Liver (tissue), 8 donors: ENCODE measurements at regions not wholly inside any gene's neighbourhood (a gene's known extent, or its start where the extent isn't known, plus 50 kb on each side); places are given as distances from the start of the nearest gene placed in this dataset.

ENCODE experiments used
- DNase-seq: peaks from one replicate; pipeline ENCODE4 v3.0.0-alpha.2; 2017; ENCODE audit warnings: low spot score
- H3K27ac ChIP-seq, 2 donors: one replicate each; pipeline ENCODE4 v1.7.0; 2013; ENCODE audit warnings: inconsistent platforms in 2 of 2, low read length in 2 of 2, control low read depth in 1 of 2, low read depth in 1 of 2, mild to moderate bottlenecking in 1 of 2
- H3K27me3 ChIP-seq, 4 donors: one replicate each; pipeline versions ENCODE4 v1.6.1 to v1.7.0; 2013; ENCODE audit warnings: low read length in 3 of 4, inconsistent platforms in 1 of 4, mild to moderate bottlenecking in 1 of 4, moderate library complexity in 1 of 4; ENCODE audit not compliant: control insufficient read depth in 4 of 4, insufficient read depth in 4 of 4
- H3K36me3 ChIP-seq, 4 donors: one replicate each; pipeline versions ENCODE4 v1.6.1 to v1.7.0; 2013; ENCODE audit warnings: low read length in 3 of 4, mild to moderate bottlenecking in 3 of 4, low read depth in 1 of 4, moderate library complexity in 1 of 4; ENCODE audit not compliant: control insufficient read depth in 4 of 4, insufficient read depth in 3 of 4
- H3K4me1 ChIP-seq, 4 donors: one replicate each; pipeline versions ENCODE4 v1.6.1 to v1.7.0; 2013; ENCODE audit warnings: low read length in 3 of 4, mild to moderate bottlenecking in 3 of 4, moderate library complexity in 1 of 4; ENCODE audit not compliant: control insufficient read depth in 4 of 4, insufficient read depth in 4 of 4
- H3K4me3 ChIP-seq, 3 donors: one replicate each; pipeline versions ENCODE4 v1.6.1 to v1.7.0; 2013; ENCODE audit warnings: low read length in 3 of 3, control low read depth in 1 of 3, low read depth in 1 of 3, mild to moderate bottlenecking in 1 of 3
- H3K9ac ChIP-seq, 2 donors: one replicate each; pipeline ENCODE4 v1.7.0; 2013; ENCODE audit warnings: low read length in 2 of 2, mild to moderate bottlenecking in 2 of 2, moderate library complexity in 2 of 2, control low read depth in 1 of 2, low read depth in 1 of 2
- H3K9me3 ChIP-seq, 4 donors: one replicate each; pipeline versions ENCODE4 v1.6.1 to v1.7.0; 2013; ENCODE audit warnings: low read length in 3 of 4; ENCODE audit not compliant: control insufficient read depth in 4 of 4
- EGR1 ChIP-seq, 2 donors: IDR thresholded peaks; 2 replicates each; pipeline ENCODE4 v1.6.1; 2016 to 2018; ENCODE audit warnings: antibody characterized with exemption in 2 of 2, low read depth in 2 of 2
- FOXA1 ChIP-seq: IDR thresholded peaks from 2 replicates; pipeline ENCODE4 v1.6.1; 2016; ENCODE audit warnings: antibody characterized with exemption
- FOXA2 ChIP-seq: IDR thresholded peaks from 2 replicates; pipeline ENCODE4 v1.6.1; 2016; ENCODE audit warnings: antibody characterized with exemption
- GABPA ChIP-seq, 2 donors: IDR thresholded peaks in 1 of 2; conservative IDR thresholded peaks in 1 of 2; 2 replicates each; pipeline ENCODE4 v1.6.1; 2016; ENCODE audit warnings: antibody characterized with exemption in 2 of 2, mild to moderate bottlenecking in 1 of 2, moderate library complexity in 1 of 2
- HNF4A ChIP-seq, 2 donors: conservative IDR thresholded peaks; 2 replicates each; pipeline ENCODE4 v1.6.1; 2016; ENCODE audit warnings: antibody characterized with exemption in 2 of 2, mild to moderate bottlenecking in 2 of 2
- HNF4G ChIP-seq: IDR thresholded peaks from 2 replicates; pipeline ENCODE4 v1.6.1; 2016; ENCODE audit warnings: antibody characterized with exemption
- JUND ChIP-seq, 2 donors: IDR thresholded peaks; 2 replicates each; pipeline ENCODE4 v1.6.1; 2016; ENCODE audit warnings: antibody characterized with exemption in 2 of 2
- NR2F2 ChIP-seq: IDR thresholded peaks from 2 replicates; pipeline ENCODE4 v1.6.1; 2016; ENCODE audit warnings: antibody characterized with exemption
- RAD21 ChIP-seq, 2 donors: IDR thresholded peaks; 2 replicates each; pipeline ENCODE4 v1.6.1; 2016; ENCODE audit warnings: antibody characterized with exemption in 2 of 2, mild to moderate bottlenecking in 2 of 2
- RXRA ChIP-seq, 2 donors: IDR thresholded peaks; 2 replicates each; pipeline ENCODE4 v1.6.1; 2017 to 2018; ENCODE audit warnings: antibody characterized with exemption in 2 of 2, mild to moderate bottlenecking in 1 of 2
- SP1 ChIP-seq: IDR thresholded peaks from 2 replicates; pipeline ENCODE4 v1.6.1; 2018; ENCODE audit warnings: antibody characterized with exemption, mild to moderate bottlenecking
- TAF1 ChIP-seq: conservative IDR thresholded peaks from 2 replicates; pipeline ENCODE4 v1.6.1; 2016; ENCODE audit warnings: antibody characterized with exemption, mild to moderate bottlenecking
- YY1 ChIP-seq: IDR thresholded peaks from 2 replicates; pipeline ENCODE4 v1.6.1; 2016; ENCODE audit warnings: antibody characterized with exemption, mild to moderate bottlenecking
- WGBS: extraction: QIAGEN DNeasy Blood & Tissue Kit; methylation state at CpG from one replicate; pipeline ENCODE4 v1.1.7; 2013; 5-methylcytosine and 5-hydroxymethylcytosine counted together
- TF ChIP-seq, protein P1 (sequence below): IDR thresholded peaks from 2 replicates; pipeline ENCODE4 v1.6.1; 2016; ENCODE audit warnings: antibody characterized with exemption, mild to moderate bottlenecking
- TF ChIP-seq, protein P2 (sequence below): IDR thresholded peaks from 2 replicates; pipeline ENCODE4 v1.6.1; 2016; ENCODE audit warnings: antibody characterized with exemption
- TF ChIP-seq, protein P3 (sequence below): fragments of 150-350 bp; IDR thresholded peaks from 2 replicates; pipeline ENCODE4 v1.5.1; 2017; ENCODE audit warnings: improper control_type of control experiment, low read depth, low read length; ENCODE audit not compliant: missing input control
- TF ChIP-seq, protein P4 (sequence below): IDR thresholded peaks from 2 replicates; pipeline ENCODE4 v1.6.1; 2016; ENCODE audit warnings: antibody characterized with exemption
- TF ChIP-seq, protein P5 (sequence below): IDR thresholded peaks from 2 replicates; pipeline ENCODE4 v1.6.1; 2016; ENCODE audit warnings: antibody characterized with exemption
- donor health status: healthy.
- donor health status: healthy.
- donor health status: healthy.
- donor health status: healthy.
- donor health status: healthy.

DNA sequence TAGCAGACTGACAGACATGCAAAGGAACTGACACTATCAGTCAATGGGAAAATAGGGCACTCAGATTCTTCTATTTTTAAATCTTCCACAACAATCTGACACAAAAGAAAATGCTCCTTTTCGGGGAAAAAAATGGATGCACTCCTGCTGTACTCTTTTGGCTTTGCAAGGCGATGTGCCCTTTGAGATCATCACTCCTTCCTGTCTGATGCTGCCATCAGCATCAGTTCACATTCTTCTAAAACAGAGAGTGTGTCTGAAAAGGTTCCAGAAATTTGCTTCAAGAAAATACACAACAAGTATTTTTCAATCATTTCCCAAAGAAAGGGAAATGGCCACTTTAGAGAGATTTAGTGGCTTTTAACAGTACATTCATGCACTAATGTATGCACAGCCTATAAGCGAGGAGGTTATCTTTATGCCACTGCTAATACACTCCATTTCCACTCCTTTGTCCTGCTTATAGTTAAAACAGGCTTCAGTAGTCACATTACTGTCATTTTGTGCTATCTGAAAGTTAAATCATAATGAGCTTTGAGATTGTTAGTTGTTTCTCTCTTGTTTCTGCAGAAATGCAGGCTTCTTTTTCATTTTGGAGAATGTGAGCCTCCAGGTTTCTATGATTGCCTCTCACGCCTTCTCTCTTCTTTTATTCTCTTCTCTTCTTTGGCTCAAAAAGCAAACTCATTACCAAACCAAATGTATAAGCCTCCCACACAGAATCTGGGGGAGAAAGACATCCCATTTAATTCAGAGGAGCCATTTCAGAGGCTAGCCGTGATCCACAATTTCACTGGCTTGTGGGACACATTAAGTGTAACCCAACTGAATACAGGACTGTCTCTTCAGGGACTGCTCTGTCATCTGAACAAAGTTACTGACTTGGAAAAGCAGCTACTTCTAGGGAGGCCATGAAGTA lies 110.9 kb upstream of the CCDC196 start:
- Histone ChIP-seq H3K9ac (no peak overlapping the region), H3K27me3 (no peaks in the 10 kb centered on the region), H3K27ac (no peak overlapping the region), H3K36me3 (no peaks in the 10 kb centered on the region), H3K9me3 (no peaks in the 10 kb centered on the region), H3K4me1 (peaks cover 3 to 13% (median 10%) of the 10 kb centered on the region in 4 donors), H3K4me3 (no peak overlapping the region)
- DNase-seq = no peak
- WGBS = 90% methylated on average over 5 of the region's 5 CpGs
- no peak for TF ChIP-seq HNF4G
- TF ChIP-seq SP1 = no peak
- TF ChIP-seq TAF1 = no peak
- TF ChIP-seq NR2F2 = no peak
- no peak for TF ChIP-seq FOXA2
- no peak for TF ChIP-seq HNF4A (conservative IDR thresholded peaks at IDR 0.05)
- TF ChIP-seq, protein P1, sequence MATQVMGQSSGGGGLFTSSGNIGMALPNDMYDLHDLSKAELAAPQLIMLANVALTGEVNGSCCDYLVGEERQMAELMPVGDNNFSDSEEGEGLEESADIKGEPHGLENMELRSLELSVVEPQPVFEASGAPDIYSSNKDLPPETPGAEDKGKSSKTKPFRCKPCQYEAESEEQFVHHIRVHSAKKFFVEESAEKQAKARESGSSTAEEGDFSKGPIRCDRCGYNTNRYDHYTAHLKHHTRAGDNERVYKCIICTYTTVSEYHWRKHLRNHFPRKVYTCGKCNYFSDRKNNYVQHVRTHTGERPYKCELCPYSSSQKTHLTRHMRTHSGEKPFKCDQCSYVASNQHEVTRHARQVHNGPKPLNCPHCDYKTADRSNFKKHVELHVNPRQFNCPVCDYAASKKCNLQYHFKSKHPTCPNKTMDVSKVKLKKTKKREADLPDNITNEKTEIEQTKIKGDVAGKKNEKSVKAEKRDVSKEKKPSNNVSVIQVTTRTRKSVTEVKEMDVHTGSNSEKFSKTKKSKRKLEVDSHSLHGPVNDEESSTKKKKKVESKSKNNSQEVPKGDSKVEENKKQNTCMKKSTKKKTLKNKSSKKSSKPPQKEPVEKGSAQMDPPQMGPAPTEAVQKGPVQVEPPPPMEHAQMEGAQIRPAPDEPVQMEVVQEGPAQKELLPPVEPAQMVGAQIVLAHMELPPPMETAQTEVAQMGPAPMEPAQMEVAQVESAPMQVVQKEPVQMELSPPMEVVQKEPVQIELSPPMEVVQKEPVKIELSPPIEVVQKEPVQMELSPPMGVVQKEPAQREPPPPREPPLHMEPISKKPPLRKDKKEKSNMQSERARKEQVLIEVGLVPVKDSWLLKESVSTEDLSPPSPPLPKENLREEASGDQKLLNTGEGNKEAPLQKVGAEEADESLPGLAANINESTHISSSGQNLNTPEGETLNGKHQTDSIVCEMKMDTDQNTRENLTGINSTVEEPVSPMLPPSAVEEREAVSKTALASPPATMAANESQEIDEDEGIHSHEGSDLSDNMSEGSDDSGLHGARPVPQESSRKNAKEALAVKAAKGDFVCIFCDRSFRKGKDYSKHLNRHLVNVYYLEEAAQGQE = no peak
- TF ChIP-seq, protein P2, sequence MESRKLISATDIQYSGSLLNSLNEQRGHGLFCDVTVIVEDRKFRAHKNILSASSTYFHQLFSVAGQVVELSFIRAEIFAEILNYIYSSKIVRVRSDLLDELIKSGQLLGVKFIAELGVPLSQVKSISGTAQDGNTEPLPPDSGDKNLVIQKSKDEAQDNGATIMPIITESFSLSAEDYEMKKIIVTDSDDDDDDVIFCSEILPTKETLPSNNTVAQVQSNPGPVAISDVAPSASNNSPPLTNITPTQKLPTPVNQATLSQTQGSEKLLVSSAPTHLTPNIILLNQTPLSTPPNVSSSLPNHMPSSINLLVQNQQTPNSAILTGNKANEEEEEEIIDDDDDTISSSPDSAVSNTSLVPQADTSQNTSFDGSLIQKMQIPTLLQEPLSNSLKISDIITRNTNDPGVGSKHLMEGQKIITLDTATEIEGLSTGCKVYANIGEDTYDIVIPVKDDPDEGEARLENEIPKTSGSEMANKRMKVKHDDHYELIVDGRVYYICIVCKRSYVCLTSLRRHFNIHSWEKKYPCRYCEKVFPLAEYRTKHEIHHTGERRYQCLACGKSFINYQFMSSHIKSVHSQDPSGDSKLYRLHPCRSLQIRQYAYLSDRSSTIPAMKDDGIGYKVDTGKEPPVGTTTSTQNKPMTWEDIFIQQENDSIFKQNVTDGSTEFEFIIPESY = no peak
- TF ChIP-seq, protein P3, sequence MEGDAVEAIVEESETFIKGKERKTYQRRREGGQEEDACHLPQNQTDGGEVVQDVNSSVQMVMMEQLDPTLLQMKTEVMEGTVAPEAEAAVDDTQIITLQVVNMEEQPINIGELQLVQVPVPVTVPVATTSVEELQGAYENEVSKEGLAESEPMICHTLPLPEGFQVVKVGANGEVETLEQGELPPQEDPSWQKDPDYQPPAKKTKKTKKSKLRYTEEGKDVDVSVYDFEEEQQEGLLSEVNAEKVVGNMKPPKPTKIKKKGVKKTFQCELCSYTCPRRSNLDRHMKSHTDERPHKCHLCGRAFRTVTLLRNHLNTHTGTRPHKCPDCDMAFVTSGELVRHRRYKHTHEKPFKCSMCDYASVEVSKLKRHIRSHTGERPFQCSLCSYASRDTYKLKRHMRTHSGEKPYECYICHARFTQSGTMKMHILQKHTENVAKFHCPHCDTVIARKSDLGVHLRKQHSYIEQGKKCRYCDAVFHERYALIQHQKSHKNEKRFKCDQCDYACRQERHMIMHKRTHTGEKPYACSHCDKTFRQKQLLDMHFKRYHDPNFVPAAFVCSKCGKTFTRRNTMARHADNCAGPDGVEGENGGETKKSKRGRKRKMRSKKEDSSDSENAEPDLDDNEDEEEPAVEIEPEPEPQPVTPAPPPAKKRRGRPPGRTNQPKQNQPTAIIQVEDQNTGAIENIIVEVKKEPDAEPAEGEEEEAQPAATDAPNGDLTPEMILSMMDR = no peak
- TF ChIP-seq, protein P4, sequence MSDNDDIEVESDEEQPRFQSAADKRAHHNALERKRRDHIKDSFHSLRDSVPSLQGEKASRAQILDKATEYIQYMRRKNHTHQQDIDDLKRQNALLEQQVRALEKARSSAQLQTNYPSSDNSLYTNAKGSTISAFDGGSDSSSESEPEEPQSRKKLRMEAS = no peak
- TF ChIP-seq FOXA1 = no peak
- no peak for TF ChIP-seq RXRA (IDR thresholded peaks at IDR 0.05)
- no peak for TF ChIP-seq GABPA (IDR thresholded peaks at IDR 0.05 in 1 of 2, conservative IDR thresholded peaks at IDR 0.05 in 1 of 2)
- TF ChIP-seq, protein P5, sequence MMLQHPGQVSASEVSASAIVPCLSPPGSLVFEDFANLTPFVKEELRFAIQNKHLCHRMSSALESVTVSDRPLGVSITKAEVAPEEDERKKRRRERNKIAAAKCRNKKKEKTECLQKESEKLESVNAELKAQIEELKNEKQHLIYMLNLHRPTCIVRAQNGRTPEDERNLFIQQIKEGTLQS = no peak
- no peak for TF ChIP-seq EGR1 (IDR thresholded peaks at IDR 0.05; ENCODE audit: low read depth in 2 of 2)
- TF ChIP-seq YY1 = no peak
- no peak for TF ChIP-seq JUND (IDR thresholded peaks at IDR 0.05)
- no peak for TF ChIP-seq RAD21 (IDR thresholded peaks at IDR 0.05)
